ENCODE measurements at regions not wholly inside any gene's neighbourhood (a gene's known extent, or its start where the extent isn't known, plus 50 kb on each side); places are given as distances from the start of the nearest gene placed in this dataset.

DNA sequence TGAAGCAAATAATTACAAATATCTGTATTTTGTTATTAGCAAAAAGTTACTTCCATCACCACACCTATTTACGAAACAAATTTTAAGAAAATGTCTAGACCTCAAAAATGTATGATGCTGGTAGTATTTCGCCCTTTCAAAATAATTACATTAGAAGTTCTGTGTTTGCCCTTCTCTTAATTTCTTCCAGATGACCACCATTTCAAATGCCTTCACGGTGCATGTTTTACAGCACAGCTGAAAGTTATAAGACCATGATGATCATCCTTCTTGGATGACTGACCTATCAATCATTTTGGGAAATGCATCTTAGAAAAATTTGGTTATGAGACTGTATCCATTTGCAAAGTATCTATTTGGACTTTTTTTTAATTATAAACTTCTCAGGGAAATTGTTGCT is 390.8 kb downstream of the SLITRK6 start:
- no peak for TF ChIP-seq GATA2 (IDR thresholded peaks at IDR 0.05; ENCODE audit: low read depth, low read length)
- no peak for TF ChIP-seq GATA3 (IDR thresholded peaks at IDR 0.05; ENCODE audit: low read depth, low read length)
